ENCODE measurements at regions not wholly inside any gene's neighbourhood (a gene's known extent, or its start where the extent isn't known, plus 50 kb on each side); places are given as distances from the start of the nearest gene placed in this dataset.

GRCh38 chr7:130947792-130948580 lies 214.0 kb upstream of the KLF14 start:
- peak overlapping the region; percentile 91 to 94 for H3K27ac Mint-ChIP-seq
- Histone ChIP-seq H3K4me3 (ENCODE audit: control insufficient read depth in 1 of 2, extremely low read depth in 1 of 2, low read length in 1 of 2) (peak overlapping the region in 1 of 2 donors; percentile 22), H3K4me1 (ENCODE audit: control insufficient read depth in 1 of 2, extremely low read depth in 1 of 2, insufficient read depth in 2 of 2, low read length in 2 of 2) (peaks cover 0 to 55% of the 10 kb centered on the region in 2 experiments), H3K9me3 (no peaks in the 10 kb centered on the region), H3K27me3 (replicated peaks in 1 of 2; ENCODE audit: control insufficient read depth in 2 of 2, extremely low read depth in 1 of 2, insufficient read depth in 2 of 2, low read length in 1 of 2) (no peaks in the 10 kb centered on the region), H3K27ac (ENCODE audit: low read length) (peak overlapping the region; percentile 90), H3K36me3 (ENCODE audit: control insufficient read depth in 2 of 2, extremely low read depth in 1 of 2, insufficient read depth in 1 of 2, low read length in 1 of 2) (peaks cover 2 to 16% of the 10 kb centered on the region in 2 donors)
- DNase-seq, result peak in 1 of 35 experiments; percentile 62
- ChIA-PET CTCF (interaction anchor here (0.9 to 3.7 kb wide), 9 partner anchors 10 to 92 kb away, joined by 3 to 27 read pairs (median 3); no protein-coding TSS in a partner anchor), POLR2A (interaction anchor here (0.5 to 5.0 kb wide), 15 partner anchors 8 to 55 kb away, joined by 3 to 92 read pairs (median 8); no protein-coding TSS in a partner anchor)
- no peaks in the 10 kb centered on the region for H3K9me3 Mint-ChIP-seq
- 40% methylated on average over 1 of the region's 6 CpGs for WGBS (ENCODE audit: insufficient coverage)
- peaks cover 45% of the 10 kb centered on the region for H3K36me3 Mint-ChIP-seq
- peaks cover 55 to 66% (median 57%) of the 10 kb centered on the region in 3 donors for H3K4me1 Mint-ChIP-seq
- no peaks in the 10 kb centered on the region for H3K27me3 Mint-ChIP-seq
- peak; percentile 30 to 44 (median 39) for ATAC-seq (replicated peaks in 1 of 4)
- H3K4me3 Mint-ChIP-seq, result peak overlapping the region; percentile 46 to 62 (median 58)

GRCh38 chr7:130948822-130949221 lies 214.8 kb upstream of the KLF14 start:
- H3K4me3 ChIP-seq (ENCODE audit: control insufficient read depth in 1 of 2, extremely low read depth in 1 of 2, low read length in 1 of 2), result no peak overlapping the region
- no peaks in the 10 kb centered on the region for H3K9me3 Mint-ChIP-seq
- peak overlapping the region; percentile 97 for H3K27ac ChIP-seq (ENCODE audit: low read length)

GRCh38 chr7:130949550-130949949 lies 215.5 kb upstream of the KLF14 start:
- H3K27ac Mint-ChIP-seq, result no peak overlapping the region
- peaks cover 46% of the 10 kb centered on the region for H3K36me3 Mint-ChIP-seq
- ATAC-seq (replicated peaks in 1 of 4) (peak in 2 of 4 experiments; percentile 27 to 31), DNase-seq (no peak)
- no peaks in the 10 kb centered on the region for H3K27me3 ChIP-seq (replicated peaks in 1 of 2; ENCODE audit: control insufficient read depth in 2 of 2, extremely low read depth in 1 of 2, insufficient read depth in 2 of 2, low read length in 1 of 2)
- H3K4me3 ChIP-seq (ENCODE audit: control insufficient read depth in 1 of 2, extremely low read depth in 1 of 2, low read length in 1 of 2), result no peak overlapping the region
- H3K4me1 ChIP-seq (ENCODE audit: control insufficient read depth in 1 of 2, extremely low read depth in 1 of 2, insufficient read depth in 2 of 2, low read length in 2 of 2), result peaks cover 0 to 60% of the 10 kb centered on the region in 2 experiments
- ChIA-PET CTCF (interaction anchor here in 1 of 2 donors (1.7 to 3.7 kb wide), 2 partner anchors 10 to 46 kb away, joined by 4 to 27 read pairs; no protein-coding TSS in a partner anchor), POLR2A (interaction anchor here (0.6 to 2.9 kb wide), 6 partner anchors 7 to 152 kb away, joined by 3 to 17 read pairs (median 7); no protein-coding TSS in a partner anchor)
- peak overlapping the region in 1 of 3 donors; percentile 13 for H3K4me3 Mint-ChIP-seq
- no peaks in the 10 kb centered on the region for H3K9me3 Mint-ChIP-seq
- H3K27ac ChIP-seq (ENCODE audit: low read length), result peak overlapping the region; percentile 97
- peaks cover 40 to 66% (median 58%) of the 10 kb centered on the region in 3 donors for H3K4me1 Mint-ChIP-seq
- no CpG with 5 or more reads among the region's 2 CpGs for WGBS (ENCODE audit: insufficient coverage)
- H3K9me3 ChIP-seq, result no peaks in the 10 kb centered on the region
- H3K27me3 Mint-ChIP-seq, result no peaks in the 10 kb centered on the region
- peaks cover 2 to 20% of the 10 kb centered on the region in 2 donors for H3K36me3 ChIP-seq (ENCODE audit: control insufficient read depth in 2 of 2, extremely low read depth in 1 of 2, insufficient read depth in 1 of 2, low read length in 1 of 2)

More at GRCh38 chr7:130948822-130949221, 214.8 kb upstream of the KLF14 start:
- Mint-ChIP-seq H3K27me3 (no peaks in the 10 kb centered on the region), H3K4me3 (no peak overlapping the region), H3K4me1 (peaks cover 47 to 65% (median 56%) of the 10 kb centered on the region in 3 donors), H3K27ac (peak overlapping the region; percentile 51 to 66), H3K36me3 (peaks cover 44% of the 10 kb centered on the region)
- Histone ChIP-seq H3K4me1 (ENCODE audit: control insufficient read depth in 1 of 2, extremely low read depth in 1 of 2, insufficient read depth in 2 of 2, low read length in 2 of 2) (peaks cover 0 to 57% of the 10 kb centered on the region in 2 experiments), H3K36me3 (ENCODE audit: control insufficient read depth in 2 of 2, extremely low read depth in 1 of 2, insufficient read depth in 1 of 2, low read length in 1 of 2) (peaks cover 2 to 16% of the 10 kb centered on the region in 2 donors), H3K9me3 (no peaks in the 10 kb centered on the region), H3K27me3 (replicated peaks in 1 of 2; ENCODE audit: control insufficient read depth in 2 of 2, extremely low read depth in 1 of 2, insufficient read depth in 2 of 2, low read length in 1 of 2) (no peaks in the 10 kb centered on the region)
- POLR2A ChIA-PET, result interaction anchor here (0.6 to 2.9 kb wide), 8 partner anchors 8 to 152 kb away, joined by 3 to 17 read pairs (median 8); no protein-coding TSS in a partner anchor
- CTCF ChIA-PET, result interaction anchor here (0.9 to 3.7 kb wide), 5 partner anchors 11 to 55 kb away, joined by 3 to 27 read pairs (median 3); no protein-coding TSS in a partner anchor
- no CpG with 5 or more reads among the region's 1 CpG for WGBS (ENCODE audit: insufficient coverage)
- DNase-seq (no peak), ATAC-seq (replicated peaks in 1 of 4) (no peak)

- POLR2A ChIA-PET, result interaction anchor here (0.6 to 2.9 kb wide), 5 partner anchors 8 to 38 kb away, joined by 3 to 17 read pairs (median 5); no protein-coding TSS in a partner anchor
- no peaks in the 10 kb centered on the region for H3K27me3 Mint-ChIP-seq
- Histone ChIP-seq H3K9me3 (no peaks in the 10 kb centered on the region), H3K27ac (ENCODE audit: low read length) (peak overlapping the region; percentile 97), H3K27me3 (replicated peaks in 1 of 2; ENCODE audit: control insufficient read depth in 2 of 2, extremely low read depth in 1 of 2, insufficient read depth in 2 of 2, low read length in 1 of 2) (no peaks in the 10 kb centered on the region), H3K4me1 (ENCODE audit: control insufficient read depth in 1 of 2, extremely low read depth in 1 of 2, insufficient read depth in 2 of 2, low read length in 2 of 2) (peaks cover 0 to 56% of the 10 kb centered on the region in 2 experiments), H3K4me3 (ENCODE audit: control insufficient read depth in 1 of 2, extremely low read depth in 1 of 2, low read length in 1 of 2) (no peak overlapping the region), H3K36me3 (ENCODE audit: control insufficient read depth in 2 of 2, extremely low read depth in 1 of 2, insufficient read depth in 1 of 2, low read length in 1 of 2) (peaks cover 2 to 18% of the 10 kb centered on the region in 2 donors)
- H3K4me3 Mint-ChIP-seq, result no peak overlapping the region
- H3K4me1 Mint-ChIP-seq, result peaks cover 35 to 66% (median 58%) of the 10 kb centered on the region in 3 donors
- CTCF ChIA-PET, result interaction anchor here in 1 of 2 donors (3.7 kb wide), 1 partner anchor 9 kb away, joined by 27 read pairs; no protein-coding TSS in a partner anchor
- peaks cover 46% of the 10 kb centered on the region for H3K36me3 Mint-ChIP-seq
- H3K9me3 Mint-ChIP-seq, result no peaks in the 10 kb centered on the region
- no peak overlapping the region for H3K27ac Mint-ChIP-seq
- no peak for DNase-seq
- no peak for ATAC-seq (replicated peaks in 1 of 4)
- WGBS (ENCODE audit: insufficient coverage), result no CpG with 5 or more reads among the region's 1 CpG
Measured at GRCh38 chr7:130950054-130950453, 216.0 kb upstream of the KLF14 start.

GRCh38 chr7:130950741-130951140 lies 216.7 kb upstream of the KLF14 start:
- WGBS (ENCODE audit: insufficient coverage), result 77% methylated on average over 6 of the region's 6 CpGs
- no peaks in the 10 kb centered on the region for H3K9me3 Mint-ChIP-seq
- Histone ChIP-seq H3K4me3 (ENCODE audit: control insufficient read depth in 1 of 2, extremely low read depth in 1 of 2, low read length in 1 of 2) (no peak overlapping the region), H3K27ac (ENCODE audit: low read length) (peak overlapping the region; percentile 97), H3K27me3 (replicated peaks in 1 of 2; ENCODE audit: control insufficient read depth in 2 of 2, extremely low read depth in 1 of 2, insufficient read depth in 2 of 2, low read length in 1 of 2) (no peaks in the 10 kb centered on the region), H3K36me3 (ENCODE audit: control insufficient read depth in 2 of 2, extremely low read depth in 1 of 2, insufficient read depth in 1 of 2, low read length in 1 of 2) (peaks cover 0 to 17% of the 10 kb centered on the region in 2 donors), H3K9me3 (no peaks in the 10 kb centered on the region), H3K4me1 (ENCODE audit: control insufficient read depth in 1 of 2, extremely low read depth in 1 of 2, insufficient read depth in 2 of 2, low read length in 2 of 2) (peaks cover 0 to 55% of the 10 kb centered on the region in 2 experiments)
- ChIA-PET CTCF (no interaction called here), POLR2A (interaction anchor here in 1 of 2 donors (0.5 to 2.9 kb wide), 5 partner anchors 9 to 21 kb away, joined by 3 to 17 read pairs (median 5); no protein-coding TSS in a partner anchor)
- H3K27me3 Mint-ChIP-seq, result no peaks in the 10 kb centered on the region
- H3K4me3 Mint-ChIP-seq, result no peak overlapping the region
- peaks cover 47% of the 10 kb centered on the region for H3K36me3 Mint-ChIP-seq
- H3K4me1 Mint-ChIP-seq, result peaks cover 28 to 66% (median 58%) of the 10 kb centered on the region in 3 donors
- no peak overlapping the region for H3K27ac Mint-ChIP-seq
- no peak for ATAC-seq (replicated peaks in 1 of 4)
- no peak for DNase-seq

Measured in T-cell (primary cell).